GM23248 (cell line): ENCODE measurements at regions not wholly inside any gene's neighbourhood (a gene's known extent, or its start where the extent isn't known, plus 50 kb on each side); places are given as distances from the start of the nearest gene placed in this dataset.
"Not testable (repeated sequence)": the region's sequence is repeated elsewhere in the genome, so short reads cannot be mapped to it uniquely, and the experiment has no call there.

Source experiments
- DNase-seq: peaks from one replicate; pipeline ENCODE4 v3.0.0-alpha.2; 2015
- H2AFZ ChIP-seq: fragments of 200-600 bp; sonication (generic); 2 replicates; pipeline ENCODE4 v1.6.1; 2016; ENCODE audit warnings: antibody characterized with exemption
- H3F3A ChIP-seq: fragments of 200-600 bp; sonication (generic); 2 replicates; pipeline ENCODE4 v1.6.1; 2016; ENCODE audit warnings: mild to moderate bottlenecking, antibody characterized with exemption, mixed run types; ENCODE audit not compliant: insufficient read depth
- H3K27ac ChIP-seq: fragments of 200-600 bp; sonication (generic); 2 replicates; pipeline ENCODE4 v1.5.1; 2016; ENCODE audit warnings: mild to moderate bottlenecking
- H3K27me3 ChIP-seq: fragments of 200-600 bp; sonication (generic); replicated peaks from 2 replicates; pipeline ENCODE4 v1.6.1; 2016; ENCODE audit warnings: mild to moderate bottlenecking; ENCODE audit not compliant: insufficient read depth
- H3K36me3 ChIP-seq: fragments of 200-600 bp; sonication (generic); 2 replicates; pipeline ENCODE4 v1.6.1; 2016; ENCODE audit warnings: low read depth, mild to moderate bottlenecking
- H3K4me1 ChIP-seq: fragments of 200-600 bp; sonication (generic); 2 replicates; pipeline ENCODE4 v1.6.1; 2016; ENCODE audit warnings: mild to moderate bottlenecking; ENCODE audit not compliant: insufficient read depth
- H3K4me2 ChIP-seq: fragments of 200-600 bp; sonication (generic); one replicate; pipeline ENCODE4 v1.6.1; 2016; ENCODE audit warnings: mild to moderate bottlenecking; ENCODE audit not compliant: unreplicated experiment
- H3K4me3 ChIP-seq: fragments of 200-600 bp; sonication (generic); 2 replicates; pipeline ENCODE4 v1.5.1; 2016; ENCODE audit warnings: mild to moderate bottlenecking
- H3K79me2 ChIP-seq: fragments of 200-600 bp; sonication (generic); 2 replicates; pipeline ENCODE4 v1.6.1; 2016; ENCODE audit warnings: mild to moderate bottlenecking; ENCODE audit not compliant: insufficient read depth
- H3K9ac ChIP-seq: fragments of 200-600 bp; sonication (generic); 2 replicates; pipeline ENCODE4 v1.6.1; 2016; ENCODE audit warnings: mild to moderate bottlenecking
- H3K9me2 ChIP-seq: fragments of 200-600 bp; sonication (generic); 2 replicates; pipeline ENCODE4 v1.6.1; 2016; ENCODE audit warnings: mixed run types, mild to moderate bottlenecking, moderate library complexity; ENCODE audit not compliant: insufficient read depth
- H3K9me3 ChIP-seq: fragments of 200-600 bp; sonication (generic); one replicate; pipeline ENCODE4 v1.6.1; 2017; ENCODE audit warnings: low read depth
- H4K20me1 ChIP-seq: fragments of 200-600 bp; sonication (generic); 2 replicates; pipeline ENCODE4 v1.6.0; 2016; ENCODE audit not compliant: insufficient read depth
- EZH2 ChIP-seq: fragments of 200-600 bp; sonication (generic); IDR thresholded peaks from 2 replicates; pipeline ENCODE4 v1.6.1; 2018; ENCODE audit warnings: antibody characterized with exemption, mild to moderate bottlenecking; ENCODE audit not compliant: insufficient read depth, poor library complexity, severe bottlenecking
- EZH2phosphoT487 ChIP-seq: fragments of 200-600 bp; sonication (generic); IDR thresholded peaks from 2 replicates; pipeline ENCODE4 v1.6.1; 2018; ENCODE audit warnings: antibody characterized with exemption, moderate library complexity, mild to moderate bottlenecking, low read depth; ENCODE audit not compliant: insufficient read depth
- WGBS, 2 experiments: methylation state at CpG; one replicate each; pipeline ENCODE4 v1.1.6; 2015 to 2017; ENCODE audit warnings: low lambda C conversion rate in 2 of 2, low coverage in 1 of 2; ENCODE audit errors: missing lambda C conversion rate in 2 of 2; 5-methylcytosine and 5-hydroxymethylcytosine counted together
- in situ Hi-C: fragments of 300-500 bp; cut with MboI; formaldehyde crosslinking; loops from 2 replicates; pipeline ENCODE4 v1.15.0; 2020

DNA sequence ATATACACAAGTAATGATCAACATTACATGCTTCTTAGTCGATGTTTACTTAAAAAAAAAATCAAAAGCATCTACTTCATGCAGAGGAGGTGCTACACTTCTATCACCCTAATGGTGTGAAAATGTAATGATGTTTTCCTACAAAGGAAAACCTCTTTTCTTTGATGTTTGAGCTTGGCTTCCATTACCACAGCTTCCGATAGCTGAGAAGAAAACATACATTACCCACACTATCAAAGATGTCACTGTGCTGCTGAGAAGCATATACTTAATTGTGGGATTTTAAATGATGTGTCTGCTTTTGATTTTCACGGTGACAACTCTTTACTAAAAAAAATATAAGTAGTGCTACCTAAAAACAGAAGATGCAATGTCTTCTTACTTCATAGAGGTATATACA is 200.2 kb upstream of the PHF14 start:
- TF ChIP-seq EZH2phosphoT487 (no peak), EZH2 (no peak)
- Histone ChIP-seq H3K79me2 (no peaks in the 10 kb centered on the region), H3K4me3 (no peak overlapping the region), H3K9ac (no peak overlapping the region), H3K27ac (no peak overlapping the region), H2AFZ (no peak overlapping the region), H3K9me3 (no peaks in the 10 kb centered on the region), H3K27me3 (no peaks in the 10 kb centered on the region), H3F3A (no peaks in the 10 kb centered on the region), H4K20me1 (no peaks in the 10 kb centered on the region), H3K9me2 (no peaks in the 10 kb centered on the region), H3K4me2 (no peak overlapping the region), H3K36me3 (no peaks in the 10 kb centered on the region), H3K4me1 (no peaks in the 10 kb centered on the region)
- in situ Hi-C loops, result no loop called here
- no peak for DNase-seq
- 21 to 22% methylated on average over 3 of the region's 3 CpGs for WGBS, 2 experiments

DNA sequence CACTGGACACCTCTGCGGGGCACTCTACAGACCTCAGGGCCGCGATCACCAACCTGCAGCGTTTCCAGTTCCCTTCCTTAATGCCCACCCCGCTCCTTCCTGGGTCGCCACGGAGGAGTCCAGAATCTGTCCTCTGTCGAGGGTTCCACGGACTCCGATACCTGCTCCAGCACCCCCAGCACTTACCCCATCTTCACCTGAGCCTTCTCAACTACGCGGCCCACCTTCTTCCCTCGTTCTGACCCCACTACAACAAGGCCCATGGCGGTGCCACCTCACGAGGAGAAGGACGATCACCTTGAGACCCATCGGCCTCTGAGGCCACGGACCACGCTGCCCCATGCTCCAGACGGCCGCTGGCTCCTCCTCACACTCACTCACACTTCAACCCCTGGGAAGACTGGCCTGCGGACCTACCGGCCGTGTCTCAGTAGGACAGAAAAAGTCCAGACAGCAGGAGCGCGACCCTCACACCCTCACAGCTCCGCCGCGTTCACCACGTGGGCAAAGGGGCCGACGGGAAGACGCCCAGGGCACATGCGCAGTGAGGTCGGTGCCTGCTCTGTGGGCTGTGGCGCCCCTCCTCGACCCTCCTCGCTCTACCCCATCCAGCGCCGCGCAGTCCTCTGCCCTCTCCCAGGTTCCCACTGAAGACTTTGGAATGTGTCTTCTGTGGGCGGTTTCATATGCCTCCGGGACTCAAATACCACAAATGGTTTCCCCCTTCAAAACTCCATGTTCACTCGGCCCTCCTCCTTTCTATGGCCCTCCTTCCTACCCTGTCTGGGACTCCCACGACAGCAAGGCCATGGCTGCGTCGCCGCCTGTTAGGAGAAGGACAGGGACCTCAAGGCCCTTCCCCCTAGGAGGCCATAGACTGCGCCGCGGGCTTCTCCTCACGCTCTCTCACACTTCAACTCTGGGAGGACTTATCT is 193.9 kb upstream of the PHF14 start:
- Histone ChIP-seq H3K9me3 (no peaks in the 10 kb centered on the region), H3K36me3 (no peaks in the 10 kb centered on the region), H3K79me2 (no peaks in the 10 kb centered on the region), H3F3A (no peaks in the 10 kb centered on the region), H4K20me1 (no peaks in the 10 kb centered on the region), H2AFZ (no peak overlapping the region), H3K27ac (no peak overlapping the region), H3K27me3 (no peaks in the 10 kb centered on the region), H3K4me3 (no peak overlapping the region), H3K4me2 (no peak overlapping the region), H3K9me2 (no peaks in the 10 kb centered on the region), H3K4me1 (no peaks in the 10 kb centered on the region), H3K9ac (no peak overlapping the region)
- WGBS, 2 experiments, result 68 to 74% methylated on average over 47 to 52 of the region's 52 CpGs
- no peak for TF ChIP-seq EZH2phosphoT487
- TF ChIP-seq EZH2, result no peak
- no peak for DNase-seq
- in situ Hi-C loops, result no loop called here

DNA sequence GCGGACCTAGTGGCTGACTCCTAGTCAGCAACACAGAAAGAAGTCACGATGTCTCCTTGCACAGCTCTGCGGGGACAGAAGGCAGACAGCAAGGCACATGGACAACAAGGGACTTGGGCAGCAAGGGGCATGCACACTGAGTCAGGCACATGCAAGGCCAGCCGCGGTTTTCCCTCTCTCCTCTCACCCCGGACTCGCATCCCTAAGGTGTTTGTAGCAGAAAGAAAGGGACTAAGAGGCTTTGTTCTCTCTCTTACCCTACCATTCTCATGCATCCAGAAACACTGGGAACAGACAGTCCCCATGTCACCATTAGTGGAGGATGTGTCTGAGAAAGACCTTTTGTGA is 193.3 kb upstream of the PHF14 start:
- Histone ChIP-seq H3F3A (no peaks in the 10 kb centered on the region), H3K4me3 (no peak overlapping the region), H3K9ac (no peak overlapping the region), H3K9me2 (no peaks in the 10 kb centered on the region), H2AFZ (no peak overlapping the region), H4K20me1 (no peaks in the 10 kb centered on the region), H3K27me3 (no peaks in the 10 kb centered on the region), H3K4me1 (no peaks in the 10 kb centered on the region), H3K9me3 (no peaks in the 10 kb centered on the region), H3K36me3 (no peaks in the 10 kb centered on the region), H3K27ac (no peak overlapping the region), H3K79me2 (no peaks in the 10 kb centered on the region), H3K4me2 (no peak overlapping the region)
- DNase-seq, result no peak
- in situ Hi-C loops, result no loop called here
- TF ChIP-seq EZH2phosphoT487 (no peak), EZH2 (no peak)
- 31 to 42% methylated on average over 7 of the region's 7 CpGs for WGBS, 2 experiments

DNA sequence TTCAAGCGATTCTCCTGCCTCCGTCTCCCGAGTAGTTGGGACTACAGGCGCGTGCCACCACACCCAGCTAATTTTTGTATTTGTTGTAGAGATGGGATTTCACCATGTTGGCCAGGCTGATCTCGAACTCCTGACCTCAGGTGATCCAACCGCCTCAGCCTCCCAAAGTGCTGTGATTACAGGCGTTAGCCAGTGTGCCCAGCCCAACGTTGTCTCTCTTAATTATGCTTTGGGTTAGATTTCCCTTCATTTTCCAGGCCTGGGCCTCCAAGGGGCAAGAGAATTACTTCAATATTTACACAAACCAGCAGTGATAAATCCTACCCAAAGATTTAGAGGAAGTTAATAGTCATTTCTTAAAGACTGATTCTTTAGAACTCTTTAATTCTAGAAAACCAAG is 186.7 kb upstream of the PHF14 start:
- H3K27ac ChIP-seq, H2AFZ ChIP-seq, H3K4me3 ChIP-seq, H3K9ac ChIP-seq, H3K36me3 ChIP-seq, H4K20me1 ChIP-seq, H3K4me1 ChIP-seq, H3K9me2 ChIP-seq, H3K79me2 ChIP-seq, H3K9me3 ChIP-seq, H3K27me3 ChIP-seq, H3K4me2 ChIP-seq, DNase-seq, H3F3A ChIP-seq, in situ Hi-C loops: not testable (repeated sequence)
- WGBS, 2 experiments, result 40 to 53% methylated on average over 9 of the region's 9 CpGs
